GM12878 (cell line): ENCODE measurements at regions not wholly inside any gene's neighbourhood (a gene's known extent, or its start where the extent isn't known, plus 50 kb on each side); places are given as distances from the start of the nearest gene placed in this dataset.
A peak's percentile ranks its signal among the peaks of the same experiment; 100 is the strongest.
"Not testable (repeated sequence)": the region's sequence is repeated elsewhere in the genome, so short reads cannot be mapped to it uniquely, and the experiment has no call there.

ENCODE experiments used
- ATAC-seq: fragments of 200-7000 bp; cut with Tn5 transposase; 3 replicates; pipeline ENCODE4 v1.9.1; 2020; ENCODE audit warnings: mild to moderate bottlenecking, moderate library complexity
- BruUV-seq: library from RNA; stranded (reverse); fragments of 400-500 nt; replicated peaks from 2 replicates; lab custom pipeline; 2021; lab: Mats Ljungman, UMichigan
- CTCF ChIA-PET: fragments of 300-600 bp; sonication (Branson Sonifier 250); formaldehyde crosslinking; extraction: SDS; loops from one replicate; lab custom pipeline; 2021; ENCODE audit warnings: inconsistent platforms; lab: Yijun Ruan, JAX
- POLR2A ChIA-PET: fragments of 350-600 bp; formaldehyde crosslinking; extraction: SDS; loops from one replicate; lab custom pipeline; 2021; ENCODE audit warnings: inconsistent platforms; lab: Charles Lee
- RAD21 ChIA-PET: fragments of 300-600 bp; sonication (Branson Sonifier 250); formaldehyde crosslinking; loops from one replicate; lab custom pipeline; 2023; ENCODE audit warnings: antibody characterized with exemption; ENCODE audit not compliant: unreplicated experiment; lab: Charles Lee
- SMC1A ChIA-PET: fragments of 300-600 bp; sonication (Branson Sonifier 250); formaldehyde crosslinking; loops from one replicate; lab custom pipeline; 2023; ENCODE audit not compliant: unreplicated experiment, uncharacterized antibody; lab: Charles Lee
- DNase-seq: peaks from one replicate; pipeline ENCODE4 v3.0.0-alpha.2; 2011; ENCODE audit warnings: low read depth, low spot score
- FAIRE-seq: peaks from 3 replicates; lab custom pipeline; 2011; peaks lifted over from hg19 to GRCh38; lab: Jason Lieb, UNC
- H2AFZ ChIP-seq: 2 replicates; pipeline ENCODE4 v1.6.0; 2011; ENCODE audit warnings: low read depth, low read length, control low read depth; ENCODE audit not compliant: control insufficient read depth
- H3K27ac ChIP-seq: 2 replicates; pipeline ENCODE4 v1.5.1; 2011; ENCODE audit warnings: control low read depth; ENCODE audit not compliant: control insufficient read depth, insufficient read depth
- H3K27me3 ChIP-seq, 2 experiments: replicated peaks in 1 of 2; 2 replicates each; pipeline versions ENCODE4 v1.6.0 to v1.6.1; 2011; ENCODE audit warnings: low read length in 1 of 2; ENCODE audit not compliant: control insufficient read depth in 2 of 2, insufficient read depth in 2 of 2
- H3K36me3 ChIP-seq, 2 experiments: 2 replicates each; pipeline ENCODE4 v1.5.1; 2011; ENCODE audit warnings: low read length in 1 of 2; ENCODE audit not compliant: control insufficient read depth in 2 of 2, insufficient read depth in 2 of 2
- H3K4me1 ChIP-seq: 2 replicates; pipeline ENCODE4 v1.6.1; 2011; ENCODE audit warnings: mild to moderate bottlenecking, low read length, moderate library complexity, mixed read lengths; ENCODE audit not compliant: control insufficient read depth, insufficient read depth
- H3K4me2 ChIP-seq: 2 replicates; pipeline ENCODE4 v1.6.0; 2011; ENCODE audit warnings: control low read depth; ENCODE audit not compliant: control insufficient read depth, insufficient read depth
- H3K4me3 ChIP-seq: fragments of 200-600 bp; sonication (generic); 2 replicates; pipeline ENCODE4 v1.5.1; 2016
- H3K79me2 ChIP-seq: 2 replicates; pipeline ENCODE4 v1.6.0; 2011; ENCODE audit warnings: low read length; ENCODE audit not compliant: control insufficient read depth, insufficient read depth
- H3K9ac ChIP-seq: 2 replicates; pipeline ENCODE4 v1.8.0; 2011; ENCODE audit warnings: low read length, control low read depth, mixed read lengths; ENCODE audit not compliant: control insufficient read depth, insufficient read depth
- H3K9me3 ChIP-seq: replicated peaks from 3 replicates; pipeline ENCODE4 v1.5.1; 2011; ENCODE audit warnings: mild to moderate bottlenecking, low read length; ENCODE audit not compliant: control insufficient read depth, insufficient read depth
- H4K20me1 ChIP-seq: 2 replicates; pipeline ENCODE4 v1.6.0; 2011; ENCODE audit not compliant: control insufficient read depth, insufficient read depth
- ATF7 ChIP-seq: fragments of 450-650 bp; IDR thresholded peaks from 2 replicates; pipeline ENCODE4 v1.6.1; 2016; ENCODE audit warnings: low read depth, mild to moderate bottlenecking
- EP300 ChIP-seq, 2 experiments: fragments of 150-350 bp in 1 of 2; IDR thresholded peaks; 2 replicates each; pipeline ENCODE4 v1.6.1; 2011 to 2012; ENCODE audit warnings: low read depth in 2 of 2, low read length in 2 of 2, borderline replicate concordance in 1 of 2, improper control_type of control experiment in 1 of 2, inconsistent platforms in 1 of 2; ENCODE audit not compliant: control insufficient read depth in 1 of 2
- IKZF2 ChIP-seq, 2 experiments: fragments of 450-650 bp; IDR thresholded peaks; 2 replicates each; pipeline ENCODE4 v1.6.1; 2017; ENCODE audit warnings: mild to moderate bottlenecking in 2 of 2, moderate library complexity in 2 of 2
- MEF2B ChIP-seq: fragments of 450-650 bp; IDR thresholded peaks from 2 replicates; pipeline ENCODE4 v1.6.1; 2018; ENCODE audit warnings: mild to moderate bottlenecking, moderate library complexity; ENCODE audit not compliant: partially characterized antibody, poor library complexity, severe bottlenecking
- MTA2 ChIP-seq: fragments of 450-650 bp; IDR thresholded peaks from 2 replicates; pipeline ENCODE4 v1.6.1; 2016; ENCODE audit warnings: low read depth, mild to moderate bottlenecking, moderate library complexity
- NFXL1 ChIP-seq: fragments of 450-650 bp; IDR thresholded peaks from 2 replicates; pipeline ENCODE4 v1.6.1; 2017; ENCODE audit warnings: antibody characterized with exemption, mild to moderate bottlenecking, borderline replicate concordance
- SPI1 ChIP-seq: IDR thresholded peaks from 2 replicates; pipeline ENCODE4 v1.6.1; 2011; ENCODE audit warnings: low read depth, mild to moderate bottlenecking, low read length, moderate library complexity, borderline replicate concordance; ENCODE audit not compliant: insufficient read depth
- TBL1XR1 ChIP-seq: IDR thresholded peaks from 2 replicates; pipeline ENCODE4 v1.6.1; 2012; ENCODE audit warnings: low read depth, low read length, improper control_type of control experiment
- WGBS: methylation state at CpG from one replicate; pipeline ENCODE4 v1.1.6; 2016; ENCODE audit warnings: low lambda C conversion rate; ENCODE audit not compliant: insufficient replicate concordance, insufficient coverage; ENCODE audit errors: missing lambda C conversion rate; 5-methylcytosine and 5-hydroxymethylcytosine counted together
- in situ Hi-C: fragments of 300-500 bp; cut with MboI; formaldehyde crosslinking; loops from 9 replicates; pipeline ENCODE4 v1.14.3; 2018; ENCODE audit warnings: mixed read lengths
- intact Hi-C: fragments of 100-400 bp; cut with micrococcal nuclease; formaldehyde crosslinking; loops from one replicate; pipeline ENCODE4 v1.14.2; 2022; ENCODE audit not compliant: unreplicated experiment
- TF ChIP-seq, protein P1 (sequence below): fragments of 450-650 bp; IDR thresholded peaks from 2 replicates; pipeline ENCODE4 v1.6.1; 2017; ENCODE audit warnings: low read depth, mild to moderate bottlenecking, moderate library complexity

DNA sequence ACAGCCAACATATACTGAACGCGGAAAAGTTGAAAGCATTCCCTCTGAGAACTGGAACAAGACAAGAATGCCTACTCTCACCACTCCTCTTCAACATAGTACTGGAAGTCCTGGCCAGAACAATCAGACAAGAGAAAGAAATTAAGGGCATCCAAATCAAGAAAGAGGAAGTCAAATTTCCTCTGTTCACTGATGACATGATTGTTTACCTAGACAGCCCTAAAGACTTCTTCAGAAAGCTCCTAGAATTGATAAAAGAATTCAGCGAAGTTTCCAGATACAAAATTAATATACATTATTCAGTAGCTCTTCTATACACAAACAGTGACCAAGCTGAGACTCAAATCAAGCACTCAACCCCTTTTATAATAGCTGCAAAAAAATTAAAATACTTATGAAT lies 491.8 kb upstream of the POT1 start:
- H3K4me3 ChIP-seq, in situ Hi-C loops, H3K27ac ChIP-seq, intact Hi-C loops, H3K27me3 ChIP-seq, H4K20me1 ChIP-seq, H3K4me2 ChIP-seq, CTCF ChIA-PET, DNase-seq, BruUV-seq, RAD21 ChIA-PET, H3K9ac ChIP-seq, H3K4me1 ChIP-seq, FAIRE-seq, H3K9me3 ChIP-seq, ATAC-seq, H3K36me3 ChIP-seq, H2AFZ ChIP-seq, H3K79me2 ChIP-seq: not testable (repeated sequence)
- SMC1A ChIA-PET: interaction anchor here (1.1 to 2.8 kb wide), 3 partner anchors 9 to 13 kb away, joined by 3 to 15 read pairs (median 3); no protein-coding TSS in a partner anchor
- POLR2A ChIA-PET: interaction anchor here (0.7 kb wide), 1 partner anchor 8 kb away, joined by 3 read pairs; no protein-coding TSS in a partner anchor
- WGBS: 61% methylated on average over 3 of the region's 3 CpGs
- TF ChIP-seq SPI1: peak; percentile 7; the same call in 1 of the 2 replicates

DNA sequence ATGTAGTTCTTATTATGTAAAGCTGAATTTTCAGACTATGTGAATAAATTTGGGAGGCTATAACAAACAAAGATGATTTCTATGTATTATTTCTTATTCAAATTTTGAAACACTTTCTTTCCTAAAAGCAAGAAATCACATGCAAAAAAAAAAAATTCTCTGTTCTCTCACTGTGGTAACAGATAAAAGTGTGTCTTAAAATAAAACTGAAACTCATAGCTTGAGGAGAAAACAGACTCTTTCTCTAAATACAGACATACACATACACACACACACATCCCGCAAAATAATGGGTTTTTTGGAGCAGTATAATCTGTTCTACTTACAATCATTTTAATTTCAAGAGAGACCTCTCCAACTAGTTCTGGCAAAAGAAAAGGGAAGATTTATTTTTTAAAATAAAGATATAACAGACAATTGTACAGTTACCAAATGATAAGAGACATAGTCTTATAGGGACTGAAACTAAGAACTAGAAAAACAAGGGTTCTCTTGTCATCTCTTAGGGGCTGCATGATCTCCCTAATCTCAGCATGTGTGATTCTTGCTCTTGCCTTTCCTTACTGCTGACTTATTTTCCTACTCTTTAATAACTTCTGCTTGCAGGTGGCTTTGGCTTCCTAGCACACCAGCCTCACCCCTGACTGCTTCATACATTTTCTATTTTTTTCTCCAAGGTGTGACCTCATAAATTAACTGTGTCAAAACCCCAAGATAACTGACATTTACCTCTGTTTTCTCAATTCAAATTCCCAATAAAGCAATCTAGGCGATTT lies 483.5 kb upstream of the POT1 start:
- CTCF ChIA-PET: no interaction called here
- BruUV-seq: no TSS peak
- H3K4me3 ChIP-seq: no peak overlapping the region
- H3K27me3 ChIP-seq: no peaks in the 10 kb centered on the region
- intact Hi-C loops: no loop called here
- H3K4me2 ChIP-seq: no peak overlapping the region
- RAD21 ChIA-PET: interaction anchor here (1.1 to 1.4 kb wide), 2 partner anchors 10 to 58 kb away, joined by 3 read pairs; no protein-coding TSS in a partner anchor
- no peak overlapping the region for H3K9ac ChIP-seq
- no peaks in the 10 kb centered on the region for H3K9me3 ChIP-seq
- H3K27ac ChIP-seq: no peak overlapping the region
- POLR2A ChIA-PET: interaction anchor here (0.6 to 1.0 kb wide), 2 partner anchors 8 to 10 kb away, joined by 3 read pairs; no protein-coding TSS in a partner anchor
- H2AFZ ChIP-seq: no peak overlapping the region
- peak; percentile 89 for ATAC-seq
- no peak for DNase-seq
- in situ Hi-C loops: no loop called here
- H3K4me1 ChIP-seq: no peaks in the 10 kb centered on the region
- H3K36me3 ChIP-seq: no peaks in the 10 kb centered on the region
- FAIRE-seq: no peak
- no peaks in the 10 kb centered on the region for H3K79me2 ChIP-seq
- SMC1A ChIA-PET: interaction anchor here (0.6 to 2.5 kb wide), 4 partner anchors 10 to 1183 kb away, joined by 3 to 15 read pairs (median 4); no protein-coding TSS in a partner anchor
- WGBS: 38% methylated on average over 2 of the region's 2 CpGs
- no peaks in the 10 kb centered on the region for H4K20me1 ChIP-seq
- TF ChIP-seq IKZF2 (IDR thresholded peaks at IDR 0.05) (peak; percentile 31 to 35; a peak in 1 of 4 replicates), ATF7 (peak; percentile 53), NFXL1 (no peak), MEF2B (peak; percentile 41), MTA2 (0 out of 2 replicates have a peak, but pooled peaks have one; percentile 15), EP300 (IDR thresholded peaks at IDR 0.05; ENCODE audit: borderline replicate concordance in 1 of 2, control insufficient read depth in 1 of 2, low read depth in 2 of 2, low read length in 2 of 2) (0 out of 4 replicates have a peak, but pooled peaks of 1 of the 2 experiments have one; percentile 15), TBL1XR1 (no peak)
- TF ChIP-seq, protein P1, sequence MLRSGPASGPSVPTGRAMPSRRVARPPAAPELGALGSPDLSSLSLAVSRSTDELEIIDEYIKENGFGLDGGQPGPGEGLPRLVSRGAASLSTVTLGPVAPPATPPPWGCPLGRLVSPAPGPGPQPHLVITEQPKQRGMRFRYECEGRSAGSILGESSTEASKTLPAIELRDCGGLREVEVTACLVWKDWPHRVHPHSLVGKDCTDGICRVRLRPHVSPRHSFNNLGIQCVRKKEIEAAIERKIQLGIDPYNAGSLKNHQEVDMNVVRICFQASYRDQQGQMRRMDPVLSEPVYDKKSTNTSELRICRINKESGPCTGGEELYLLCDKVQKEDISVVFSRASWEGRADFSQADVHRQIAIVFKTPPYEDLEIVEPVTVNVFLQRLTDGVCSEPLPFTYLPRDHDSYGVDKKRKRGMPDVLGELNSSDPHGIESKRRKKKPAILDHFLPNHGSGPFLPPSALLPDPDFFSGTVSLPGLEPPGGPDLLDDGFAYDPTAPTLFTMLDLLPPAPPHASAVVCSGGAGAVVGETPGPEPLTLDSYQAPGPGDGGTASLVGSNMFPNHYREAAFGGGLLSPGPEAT: peak; percentile 33; the same call in 1 of the 2 replicates
